HG03442 (cell line): ENCODE measurements at regions not wholly inside any gene's neighbourhood (a gene's known extent, or its start where the extent isn't known, plus 50 kb on each side); places are given as distances from the start of the nearest gene placed in this dataset.

Experiments used
- ATAC-seq: cut with Tn5 transposase; IDR thresholded peaks from one replicate; pipeline ENCODE4 v1.9.1; 2021; ENCODE audit warnings: mild to moderate bottlenecking, moderate library complexity; ENCODE audit not compliant: unreplicated experiment

- no peak for ATAC-seq
Observed at GRCh38 chr1:230517326-230517725, 91.2 kb upstream of the PGBD5 start.

GRCh38 chr1:230516889-230517288 lies 90.8 kb upstream of the PGBD5 start:
- no peak for ATAC-seq

GRCh38 chr1:230515451-230516145 lies 89.5 kb upstream of the PGBD5 start:
- no peak for ATAC-seq

- ATAC-seq = no peak
Observed at GRCh38 chr1:230510496-230510895, 84.4 kb upstream of the PGBD5 start.

GRCh38 chr1:230509281-230509977 lies 83.3 kb upstream of the PGBD5 start:
- peak; percentile 61 for ATAC-seq

- ATAC-seq = no peak
Observed at GRCh38 chr1:230507666-230508402, 81.7 kb upstream of the PGBD5 start.

- ATAC-seq = no peak
Observed at GRCh38 chr1:230507236-230507635, 81.1 kb upstream of the PGBD5 start.

- no peak for ATAC-seq
Observed at GRCh38 chr1:230506451-230506850, 80.3 kb upstream of the PGBD5 start.

GRCh38 chr1:230504310-230504709 lies 78.2 kb upstream of the PGBD5 start:
- no peak for ATAC-seq

GRCh38 chr1:230503726-230504125 lies 77.6 kb upstream of the PGBD5 start:
- ATAC-seq = no peak

GRCh38 chr1:230502996-230503395 lies 76.9 kb upstream of the PGBD5 start:
- ATAC-seq = no peak

- no peak for ATAC-seq
Observed at GRCh38 chr1:230502306-230502705, 76.2 kb upstream of the PGBD5 start.

- ATAC-seq = no peak
Observed at GRCh38 chr1:230501849-230502248, 75.7 kb upstream of the PGBD5 start.

- ATAC-seq = no peak
Observed at GRCh38 chr1:230501242-230501641, 75.1 kb upstream of the PGBD5 start.

- no peak for ATAC-seq
Observed at GRCh38 chr1:230500063-230500462, 73.9 kb upstream of the PGBD5 start.

- ATAC-seq = no peak
Observed at GRCh38 chr1:230499496-230499895, 73.4 kb upstream of the PGBD5 start.

- no peak for ATAC-seq
Observed at GRCh38 chr1:230498704-230499103, 72.6 kb upstream of the PGBD5 start.

- no peak for ATAC-seq
Observed at GRCh38 chr1:230496451-230496850, 70.3 kb upstream of the PGBD5 start.

GRCh38 chr1:230495891-230496385 lies 69.8 kb upstream of the PGBD5 start:
- no peak for ATAC-seq

- ATAC-seq = no peak
Observed at GRCh38 chr1:230495076-230495475, 68.9 kb upstream of the PGBD5 start.

- ATAC-seq = no peak
Observed at GRCh38 chr1:230494514-230494913, 68.4 kb upstream of the PGBD5 start.

GRCh38 chr1:230494026-230494425 lies 67.9 kb upstream of the PGBD5 start:
- no peak for ATAC-seq
